ENCODE measurements at regions not wholly inside any gene's neighbourhood (a gene's known extent, or its start where the extent isn't known, plus 50 kb on each side); places are given as distances from the start of the nearest gene placed in this dataset.
"Not testable (repeated sequence)": the region's sequence is repeated elsewhere in the genome, so short reads cannot be mapped to it uniquely, and the experiment has no call there.

GRCh38 chr10:64708884-64709681, 1187.9 kb downstream of the REEP3 start:
- Mint-ChIP-seq H3K4me1 (no peaks in the 10 kb centered on the region), H3K4me3 (no peak overlapping the region), H3K27me3 (no peaks in the 10 kb centered on the region), H3K27ac (no peak overlapping the region), H3K9me3 (peaks cover 10% of the 10 kb centered on the region), H3K36me3 (no peaks in the 10 kb centered on the region)
- CTCF ChIA-PET: no interaction called here
- DNase-seq: no peak

DNA sequence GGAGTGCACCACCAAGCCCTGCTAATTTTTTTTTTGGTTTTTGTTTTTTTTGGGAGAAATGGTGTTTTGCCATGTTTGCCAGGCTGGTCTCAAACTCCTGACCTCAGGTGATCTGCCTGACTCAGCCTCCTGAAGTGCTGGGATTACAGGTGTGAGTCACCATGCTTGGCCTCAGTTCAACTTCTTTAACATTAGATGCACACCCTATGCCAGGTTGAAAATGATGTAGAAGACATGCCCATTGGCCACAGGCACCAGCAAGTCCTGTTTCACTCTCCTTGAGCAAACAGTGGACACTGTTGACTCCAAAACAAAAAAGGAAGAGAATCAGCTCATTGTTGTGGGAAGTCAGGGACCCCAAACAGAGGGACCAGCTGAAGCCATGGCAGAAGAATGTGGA, 1205.3 kb downstream of the REEP3 start:
- no peak for DNase-seq
- no peaks in the 10 kb centered on the region for H3K27me3 Mint-ChIP-seq
- peaks cover 16% of the 10 kb centered on the region for H3K9me3 Mint-ChIP-seq
- no peaks in the 10 kb centered on the region for H3K36me3 Mint-ChIP-seq
- CTCF ChIA-PET: no interaction called here
- H3K4me1 Mint-ChIP-seq: no peaks in the 10 kb centered on the region
- H3K4me3 Mint-ChIP-seq: no peak overlapping the region
- H3K27ac Mint-ChIP-seq: no peak overlapping the region

DNA sequence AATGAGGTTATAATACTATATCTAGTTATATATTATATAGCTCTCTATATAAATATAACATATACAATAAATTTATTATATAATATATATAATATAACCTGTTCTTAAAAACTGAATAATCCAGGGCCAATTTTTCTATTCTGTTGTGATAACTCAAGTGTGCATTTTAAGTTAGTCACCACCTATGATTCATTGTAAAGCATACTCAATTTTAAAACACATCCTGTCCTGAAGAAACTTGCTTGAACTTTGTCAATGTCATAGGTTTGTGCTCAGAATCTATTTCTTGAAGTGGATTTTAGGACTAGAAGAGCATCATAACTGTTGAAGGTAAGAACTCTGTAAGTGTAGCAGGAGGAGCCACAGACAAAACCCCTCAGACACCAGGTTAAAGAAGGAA, 1209.8 kb downstream of the REEP3 start:
- Mint-ChIP-seq H3K9me3 (peaks cover 20% of the 10 kb centered on the region), H3K4me3 (no peak overlapping the region), H3K27me3 (no peaks in the 10 kb centered on the region), H3K27ac (no peak overlapping the region), H3K36me3 (no peaks in the 10 kb centered on the region), H3K4me1 (no peaks in the 10 kb centered on the region)
- CTCF ChIA-PET: no interaction called here
- no peak for DNase-seq

DNA sequence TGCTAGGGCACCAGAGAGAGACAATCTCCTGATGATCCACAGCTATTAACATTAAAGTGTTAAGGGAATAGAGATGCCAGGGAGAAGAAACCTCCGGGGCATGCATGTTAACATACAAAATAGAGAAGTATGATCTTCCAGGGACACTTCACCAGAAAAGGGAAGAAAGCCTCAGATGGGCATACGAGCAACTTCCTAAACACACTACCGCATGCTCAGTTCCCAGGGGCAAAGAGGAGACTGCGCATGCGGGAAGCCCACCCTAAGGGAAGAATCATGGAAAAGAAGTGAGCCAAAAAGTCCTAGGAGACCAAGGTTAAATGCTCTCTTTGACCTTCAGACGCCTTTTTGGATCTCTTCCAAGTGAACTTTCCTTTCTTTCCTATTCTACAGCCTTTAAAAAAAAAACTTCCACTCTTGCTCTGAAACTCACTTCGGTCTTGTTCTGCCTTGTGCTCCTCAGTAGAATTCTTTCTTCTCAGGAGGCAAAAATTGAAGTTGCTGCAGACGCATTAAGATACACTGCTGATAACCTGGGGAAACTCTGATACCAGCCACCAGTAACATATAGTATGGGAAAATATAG, 1211.3 kb downstream of the REEP3 start:
- Mint-ChIP-seq H3K36me3 (no peaks in the 10 kb centered on the region), H3K27ac (no peak overlapping the region), H3K4me3 (no peak overlapping the region), H3K9me3 (peaks cover 16% of the 10 kb centered on the region), H3K4me1 (no peaks in the 10 kb centered on the region), H3K27me3 (no peaks in the 10 kb centered on the region)
- DNase-seq: no peak
- CTCF ChIA-PET: no interaction called here

DNA sequence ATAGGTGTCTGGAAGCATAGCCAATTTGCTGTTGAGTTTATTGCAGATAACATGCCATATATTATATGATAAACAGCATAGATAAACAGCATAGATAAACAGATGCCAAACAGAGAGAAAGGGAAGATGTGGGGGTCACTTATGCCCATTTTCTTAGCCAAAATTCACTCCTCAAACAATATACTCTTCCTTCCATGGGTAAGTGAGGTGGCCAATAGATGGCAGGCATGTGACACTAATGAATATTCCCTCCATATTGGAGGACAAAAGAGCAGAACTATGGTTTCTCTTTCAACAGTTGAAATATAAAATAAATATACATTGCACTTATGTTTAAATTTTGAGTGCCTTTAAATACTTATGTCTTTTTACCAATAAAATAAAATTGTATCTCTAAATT, 1212.8 kb downstream of the REEP3 start:
- no peaks in the 10 kb centered on the region for H3K36me3 Mint-ChIP-seq
- peaks cover 6% of the 10 kb centered on the region for H3K9me3 Mint-ChIP-seq
- H3K27me3 Mint-ChIP-seq: no peaks in the 10 kb centered on the region
- no peak for DNase-seq
- no peak overlapping the region for H3K4me3 Mint-ChIP-seq
- no peak overlapping the region for H3K27ac Mint-ChIP-seq
- H3K4me1 Mint-ChIP-seq: no peaks in the 10 kb centered on the region
- CTCF ChIA-PET: no interaction called here

- H3K9me3 Mint-ChIP-seq: peaks cover 3% of the 10 kb centered on the region
- H3K27ac Mint-ChIP-seq: no peak overlapping the region
- DNase-seq: no peak
- no peaks in the 10 kb centered on the region for H3K27me3 Mint-ChIP-seq
- no peak overlapping the region for H3K4me3 Mint-ChIP-seq
- no peaks in the 10 kb centered on the region for H3K36me3 Mint-ChIP-seq
- CTCF ChIA-PET: no interaction called here
- no peaks in the 10 kb centered on the region for H3K4me1 Mint-ChIP-seq
These were observed 1217.3 kb downstream of the REEP3 start for GRCh38 chr10:64738462-64738861.

- H3K9me3 Mint-ChIP-seq: peaks cover 2% of the 10 kb centered on the region
- no peaks in the 10 kb centered on the region for H3K4me1 Mint-ChIP-seq
These were observed 1224.4 kb downstream of the REEP3 start for GRCh38 chr10:64745565-64745964.

GRCh38 chr10:64750672-64751071, 1229.5 kb downstream of the REEP3 start:
- Mint-ChIP-seq H3K36me3 (no peaks in the 10 kb centered on the region), H3K27me3 (no peaks in the 10 kb centered on the region), H3K9me3 (no peaks in the 10 kb centered on the region), H3K4me1 (no peaks in the 10 kb centered on the region), H3K4me3 (no peak overlapping the region), H3K27ac (no peak overlapping the region)
- CTCF ChIA-PET: no interaction called here
- DNase-seq: no peak

More at GRCh38 chr10:64745565-64745964, 1224.4 kb downstream of the REEP3 start:
- Mint-ChIP-seq H3K36me3 (no peaks in the 10 kb centered on the region), H3K4me3 (no peak overlapping the region), H3K27ac (no peak overlapping the region), H3K27me3 (no peaks in the 10 kb centered on the region)
- CTCF ChIA-PET: no interaction called here
- no peak for DNase-seq

GRCh38 chr10:64753516-64753915, 1232.3 kb downstream of the REEP3 start:
- no peaks in the 10 kb centered on the region for H3K4me1 Mint-ChIP-seq
- H3K4me3 Mint-ChIP-seq: no peak overlapping the region
- H3K27me3 Mint-ChIP-seq: no peaks in the 10 kb centered on the region
- no peak for DNase-seq
- H3K36me3 Mint-ChIP-seq: no peaks in the 10 kb centered on the region
- H3K9me3 Mint-ChIP-seq: no peaks in the 10 kb centered on the region
- CTCF ChIA-PET: no interaction called here
- no peak overlapping the region for H3K27ac Mint-ChIP-seq

DNA sequence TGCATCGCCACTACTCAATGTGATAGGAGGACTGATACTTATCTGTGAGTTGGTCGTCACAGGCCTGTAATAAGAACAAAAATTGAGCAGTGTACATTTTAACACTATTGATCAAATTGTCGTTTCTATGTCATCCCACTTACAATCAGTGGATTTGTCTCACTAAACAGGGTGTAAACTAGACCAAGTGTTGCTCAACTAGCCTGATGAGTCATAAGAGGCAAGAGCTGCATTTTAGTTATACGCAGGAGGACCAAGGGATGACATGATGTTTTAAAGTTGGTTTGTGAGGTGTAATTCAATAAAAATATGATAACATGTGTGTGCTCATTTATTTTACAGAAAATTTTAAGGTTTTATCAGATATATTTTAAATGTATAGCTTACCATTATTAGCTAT, 1239.2 kb downstream of the REEP3 start:
- H3K36me3 Mint-ChIP-seq: no peaks in the 10 kb centered on the region
- CTCF ChIA-PET: no interaction called here
- H3K4me3 Mint-ChIP-seq: no peak overlapping the region
- no peak for DNase-seq
- peaks cover 4% of the 10 kb centered on the region for H3K9me3 Mint-ChIP-seq
- no peak overlapping the region for H3K27ac Mint-ChIP-seq
- H3K27me3 Mint-ChIP-seq: no peaks in the 10 kb centered on the region
- no peaks in the 10 kb centered on the region for H3K4me1 Mint-ChIP-seq

GRCh38 chr10:64762861-64763260, 1241.7 kb downstream of the REEP3 start:
- no peaks in the 10 kb centered on the region for H3K36me3 Mint-ChIP-seq

GRCh38 chr10:64765498-64765897, 1244.3 kb downstream of the REEP3 start:
- no peaks in the 10 kb centered on the region for H3K9me3 Mint-ChIP-seq
- no peaks in the 10 kb centered on the region for H3K4me1 Mint-ChIP-seq
- H3K27ac Mint-ChIP-seq: no peak overlapping the region
- CTCF ChIA-PET: no interaction called here
- no peaks in the 10 kb centered on the region for H3K27me3 Mint-ChIP-seq
- DNase-seq: no peak
- no peaks in the 10 kb centered on the region for H3K36me3 Mint-ChIP-seq
- H3K4me3 Mint-ChIP-seq: no peak overlapping the region

More at GRCh38 chr10:64762861-64763260, 1241.7 kb downstream of the REEP3 start:
- Mint-ChIP-seq H3K27ac (no peak overlapping the region), H3K4me1 (no peaks in the 10 kb centered on the region), H3K9me3 (peaks cover 4% of the 10 kb centered on the region), H3K27me3 (no peaks in the 10 kb centered on the region), H3K4me3 (no peak overlapping the region)
- DNase-seq: no peak
- CTCF ChIA-PET: no interaction called here

DNA sequence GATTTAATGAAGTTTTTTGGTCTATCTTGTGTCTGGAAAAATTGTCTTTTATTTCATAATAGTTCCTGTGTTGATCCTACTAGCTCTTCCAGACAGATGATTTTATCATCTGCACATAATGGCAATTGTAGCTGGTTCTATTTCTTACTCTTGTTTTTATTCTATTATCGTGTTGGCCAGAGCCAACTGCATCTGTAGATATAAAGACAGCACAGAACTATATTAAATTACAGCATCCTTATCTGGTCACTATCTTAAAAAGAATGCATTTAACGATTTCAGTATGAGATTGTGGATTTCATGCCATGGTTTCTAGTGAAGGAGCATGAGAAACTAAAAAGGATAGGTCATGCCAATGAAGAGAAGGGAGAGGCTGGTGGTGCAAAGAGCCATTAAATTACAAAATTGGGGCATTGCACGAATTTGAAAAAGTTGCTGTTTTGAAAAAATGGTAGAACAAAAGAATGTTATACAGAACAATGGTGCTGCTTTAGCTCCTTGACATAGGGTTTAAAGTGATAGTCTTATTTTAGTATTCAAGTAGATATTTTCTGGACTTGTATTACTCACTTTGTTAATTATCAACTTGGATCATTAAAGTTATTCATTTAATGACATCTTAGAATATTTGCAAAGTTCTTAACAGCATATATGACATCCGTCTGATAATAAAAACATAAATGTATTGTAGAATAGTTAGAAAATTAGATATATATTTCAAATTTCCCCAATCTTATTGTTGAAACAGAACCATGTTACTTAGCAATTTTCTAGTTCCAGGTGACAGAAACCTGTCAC, 1250.3 kb downstream of the REEP3 start:
- no peak for DNase-seq
- no peaks in the 10 kb centered on the region for H3K27me3 Mint-ChIP-seq
- H3K27ac Mint-ChIP-seq: no peak overlapping the region
- no peaks in the 10 kb centered on the region for H3K36me3 Mint-ChIP-seq
- CTCF ChIA-PET: no interaction called here
- no peak overlapping the region for H3K4me3 Mint-ChIP-seq
- H3K4me1 Mint-ChIP-seq: no peaks in the 10 kb centered on the region
- H3K9me3 Mint-ChIP-seq: peaks cover 1% of the 10 kb centered on the region

- Mint-ChIP-seq H3K36me3 (no peaks in the 10 kb centered on the region), H3K4me3 (no peak overlapping the region), H3K27me3 (no peaks in the 10 kb centered on the region), H3K9me3 (peaks cover 1% of the 10 kb centered on the region), H3K4me1 (no peaks in the 10 kb centered on the region), H3K27ac (no peak overlapping the region)
- CTCF ChIA-PET: no interaction called here
- no peak for DNase-seq
These were observed 1252.2 kb downstream of the REEP3 start for GRCh38 chr10:64773357-64773756.

GRCh38 chr10:64784451-64784850, 1263.2 kb downstream of the REEP3 start:
- H3K27me3 Mint-ChIP-seq, H3K36me3 Mint-ChIP-seq, H3K27ac Mint-ChIP-seq, H3K4me3 Mint-ChIP-seq, DNase-seq, H3K4me1 Mint-ChIP-seq, CTCF ChIA-PET: not testable (repeated sequence)
- peaks cover 16% of the 10 kb centered on the region for H3K9me3 Mint-ChIP-seq

All from activated naive CD4-positive, alpha-beta T cell treated with anti-CD3 and anti-CD28 coated beads, Interleukin-2, amount 10 ng/mL, durations not matched to agents 7 days and 5 days (primary cell).